ENCODE measurements at regions not wholly inside any gene's neighbourhood (a gene's known extent, or its start where the extent isn't known, plus 50 kb on each side); places are given as distances from the start of the nearest gene placed in this dataset.

DNA sequence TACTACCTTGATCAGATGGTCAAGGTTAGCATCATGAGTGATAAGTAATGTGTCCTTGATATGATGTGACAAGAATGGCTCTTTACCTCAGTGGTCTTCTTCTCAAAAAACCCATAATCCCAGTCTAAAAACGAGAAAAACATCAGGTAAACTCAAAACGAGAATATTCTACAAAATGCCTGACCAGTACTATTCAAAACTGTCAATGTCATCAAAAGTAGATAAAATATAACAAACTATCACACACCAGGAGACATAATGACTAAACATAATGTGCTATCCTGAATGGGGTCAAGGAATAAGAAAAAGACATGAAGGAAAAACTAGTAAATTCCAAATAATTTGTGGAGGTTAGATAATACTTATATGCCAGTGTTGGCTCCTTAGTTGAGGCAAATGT, 85.2 kb upstream of the PDHA2 start:
- Histone ChIP-seq H3K9me3 (replicated peaks; ENCODE audit: control insufficient read depth, insufficient read depth, low read length) (no peaks in the 10 kb centered on the region), H3K36me3 (ENCODE audit: control insufficient read depth in 2 of 2, insufficient read depth in 2 of 2, low read length in 1 of 2) (no peaks in the 10 kb centered on the region), H2AFZ (ENCODE audit: control insufficient read depth, low read depth, low read length) (no peak overlapping the region), H3K27ac (ENCODE audit: control insufficient read depth, insufficient read depth) (no peak overlapping the region), H3K27me3 (replicated peaks in 1 of 2; ENCODE audit: control insufficient read depth in 2 of 2, insufficient read depth in 2 of 2, low read length in 1 of 2) (no peaks in the 10 kb centered on the region; a peak in 1 of 4 replicates), H3K4me3 (no peak overlapping the region), H3K79me2 (ENCODE audit: control insufficient read depth, insufficient read depth, low read length) (no peaks in the 10 kb centered on the region), H3K4me2 (ENCODE audit: control insufficient read depth, insufficient read depth) (no peak overlapping the region), H3K4me1 (ENCODE audit: control insufficient read depth, insufficient read depth, low read length) (no peaks in the 10 kb centered on the region), H4K20me1 (ENCODE audit: control insufficient read depth, insufficient read depth) (no peaks in the 10 kb centered on the region), H3K9ac (ENCODE audit: control insufficient read depth, insufficient read depth, low read length) (no peak overlapping the region)
- ChIA-PET CTCF (interaction anchor here (0.6 kb wide), 1 partner anchor 202 kb away, joined by 3 read pairs; no protein-coding TSS in a partner anchor), SMC1A (ENCODE audit: uncharacterized antibody, unreplicated experiment) (no interaction called here), RAD21 (ENCODE audit: unreplicated experiment) (no interaction called here), POLR2A (no interaction called here)
- no TSS peak for BruUV-seq (replicated peaks)
- in situ Hi-C loops (cut with MboI) (no loop called here), intact Hi-C loops (cut with micrococcal nuclease; ENCODE audit: unreplicated experiment) (no loop called here)
- FAIRE-seq (no peak), ATAC-seq (no peak), DNase-seq (ENCODE audit: low read depth, low spot score) (no peak)
- WGBS (ENCODE audit: insufficient coverage, insufficient replicate concordance, low lambda C conversion rate, missing lambda C conversion rate), result 0% methylated on average over 2 of the region's 2 CpGs
- TF ChIP-seq MTA3 (IDR thresholded peaks at IDR 0.05; ENCODE audit: borderline replicate concordance, low read length) (no peak), NR2C2 (IDR thresholded peaks at IDR 0.05; ENCODE audit: borderline replicate concordance, control insufficient read depth, insufficient read length, low read depth) (no peak), CHD1 (IDR thresholded peaks at IDR 0.05; ENCODE audit: low read depth, low read length) (no peak), TAF1 (IDR thresholded peaks at IDR 0.05; ENCODE audit: borderline replicate concordance, low read depth, low read length) (no peak), BACH1 (IDR thresholded peaks at IDR 0.05; ENCODE audit: borderline replicate concordance) (no peak), ATF7 (IDR thresholded peaks at IDR 0.05; ENCODE audit: low read depth) (no peak), SIN3A (IDR thresholded peaks at IDR 0.05; ENCODE audit: low read depth, low read length) (no peak), NBN (IDR thresholded peaks at IDR 0.05) (no peak)
- TF ChIP-seq, protein P1, sequence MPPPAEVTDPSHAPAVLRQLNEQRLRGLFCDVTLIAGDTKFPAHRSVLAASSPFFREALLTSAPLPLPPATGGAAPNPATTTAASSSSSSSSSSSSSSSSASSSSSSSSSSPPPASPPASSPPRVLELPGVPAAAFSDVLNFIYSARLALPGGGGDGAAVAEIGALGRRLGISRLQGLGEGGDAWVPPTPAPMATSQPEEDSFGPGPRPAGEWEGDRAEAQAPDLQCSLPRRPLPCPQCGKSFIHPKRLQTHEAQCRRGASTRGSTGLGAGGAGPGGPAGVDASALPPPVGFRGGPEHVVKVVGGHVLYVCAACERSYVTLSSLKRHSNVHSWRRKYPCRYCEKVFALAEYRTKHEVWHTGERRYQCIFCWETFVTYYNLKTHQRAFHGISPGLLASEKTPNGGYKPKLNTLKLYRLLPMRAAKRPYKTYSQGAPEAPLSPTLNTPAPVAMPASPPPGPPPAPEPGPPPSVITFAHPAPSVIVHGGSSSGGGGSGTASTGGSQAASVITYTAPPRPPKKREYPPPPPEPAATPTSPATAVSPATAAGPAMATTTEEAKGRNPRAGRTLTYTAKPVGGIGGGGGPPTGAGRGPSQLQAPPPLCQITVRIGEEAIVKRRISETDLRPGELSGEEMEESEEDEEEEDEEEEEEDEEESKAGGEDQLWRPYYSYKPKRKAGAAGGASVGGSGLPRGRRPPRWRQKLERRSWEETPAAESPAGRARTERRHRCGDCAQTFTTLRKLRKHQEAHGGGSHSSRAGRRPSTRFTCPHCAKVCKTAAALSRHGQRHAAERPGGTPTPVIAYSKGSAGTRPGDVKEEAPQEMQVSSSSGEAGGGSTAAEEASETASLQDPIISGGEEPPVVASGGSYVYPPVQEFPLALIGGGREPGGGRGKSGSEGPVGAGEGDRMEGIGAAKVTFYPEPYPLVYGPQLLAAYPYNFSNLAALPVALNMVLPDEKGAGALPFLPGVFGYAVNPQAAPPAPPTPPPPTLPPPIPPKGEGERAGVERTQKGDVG (CRISPR knock-in tag; IDR thresholded peaks at IDR 0.05), result no peak

Measured in GM12878 (cell line).